Tibial nerve (tissue), 4 donors: ENCODE measurements at regions not wholly inside any gene's neighbourhood (a gene's known extent, or its start where the extent isn't known, plus 50 kb on each side); places are given as distances from the start of the nearest gene placed in this dataset.

ENCODE experiments used
- CTCF ChIP-seq, 5 experiments: fragments of 200-600 bp in 3 of 5; fragments of 450-650 bp in 2 of 5; sonication (generic) in 3 of 5; IDR thresholded peaks; one replicate each; pipeline ENCODE4 v1.5.1; 2016 to 2019; ENCODE audit warnings: antibody characterized with exemption in 5 of 5, mild to moderate bottlenecking in 3 of 5, moderate library complexity in 2 of 5
- EP300 ChIP-seq, 2 donors: sonication (generic); formaldehyde crosslinking; IDR thresholded peaks; one replicate each; pipeline ENCODE4 v1.6.1; 2017; ENCODE audit warnings: antibody characterized with exemption in 2 of 2, mild to moderate bottlenecking in 1 of 2
- POLR2A ChIP-seq, 2 donors: fragments of 450-650 bp; IDR thresholded peaks; one replicate each; pipeline ENCODE4 v1.6.1; 2017; ENCODE audit warnings: antibody characterized with exemption in 2 of 2, mild to moderate bottlenecking in 2 of 2, moderate library complexity in 2 of 2

GRCh38 chr15:26355472-26356074, 417.3 kb downstream of the GABRB3 start:
- TF ChIP-seq CTCF (IDR thresholded peaks at IDR 0.05) (no peak), EP300 (IDR thresholded peaks at IDR 0.05) (no peak), POLR2A (IDR thresholded peaks at IDR 0.05) (no peak)
